Stimulated activated CD8-positive, alpha-beta memory T cell treated with anti-CD3 and anti-CD28 coated beads, Interleukin-2, amount 100 ng/mL, for 1 hour (primary cell): ENCODE measurements at regions not wholly inside any gene's neighbourhood (a gene's known extent, or its start where the extent isn't known, plus 50 kb on each side); places are given as distances from the start of the nearest gene placed in this dataset.
"Not testable (repeated sequence)": the region's sequence is repeated elsewhere in the genome, so short reads cannot be mapped to it uniquely, and the experiment has no call there.

Experiments used
- DNase-seq, 2 donors: peaks; one replicate each; pipeline ENCODE4 v3.0.0-alpha.2; 2020; ENCODE audit warnings: low read depth in 2 of 2

GRCh38 chr4:138798404-138798803 is 217.2 kb upstream of the NOCT start:
- no peak for DNase-seq

DNA sequence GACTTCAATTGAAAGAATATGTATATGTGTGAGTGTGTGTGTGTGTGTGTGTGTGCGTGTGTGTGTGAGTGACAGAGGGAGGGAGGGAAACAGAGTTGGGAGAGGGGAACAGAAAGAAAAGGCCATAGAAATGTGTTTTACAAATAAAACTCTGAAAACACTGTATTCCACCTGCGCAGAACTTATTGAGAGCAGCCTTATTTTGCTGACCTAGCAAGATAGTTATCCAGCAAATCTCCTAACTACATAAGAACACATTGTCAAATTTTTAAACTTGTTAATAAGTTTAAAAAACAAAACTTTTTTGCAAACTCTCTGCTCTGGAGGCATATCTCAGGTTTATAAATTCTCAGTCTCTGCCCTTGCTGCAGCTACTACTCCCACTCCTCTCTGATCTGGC is 217.9 kb upstream of the NOCT start:
- DNase-seq: no peak

- no peak for DNase-seq
Observed at GRCh38 chr4:138796761-138797160, 218.8 kb upstream of the NOCT start.

GRCh38 chr4:138790706-138791340 is 224.8 kb upstream of the NOCT start:
- DNase-seq: no peak

DNA sequence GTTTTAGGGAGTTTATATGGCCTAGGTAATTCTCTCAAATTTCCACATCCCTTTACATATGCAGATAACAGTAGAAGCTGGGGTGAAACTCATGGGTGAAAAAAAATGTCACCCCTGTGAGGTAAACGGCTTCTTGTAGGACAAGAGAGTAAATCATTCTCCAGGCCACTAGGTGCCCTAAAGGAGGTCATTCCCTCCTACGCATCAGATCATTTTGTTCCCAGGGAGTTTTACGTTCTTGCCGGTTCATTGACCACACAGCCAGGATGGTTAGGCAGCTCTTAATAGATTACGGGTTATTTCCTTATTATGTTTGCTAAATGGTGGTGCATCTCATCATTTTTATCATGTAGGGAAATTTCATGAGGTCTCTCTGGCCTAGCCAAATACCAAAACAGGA is 225.8 kb upstream of the NOCT start:
- DNase-seq: no peak

GRCh38 chr4:138788857-138789256 is 226.7 kb upstream of the NOCT start:
- DNase-seq: no peak

GRCh38 chr4:138788267-138788790 is 227.3 kb upstream of the NOCT start:
- no peak for DNase-seq

DNA sequence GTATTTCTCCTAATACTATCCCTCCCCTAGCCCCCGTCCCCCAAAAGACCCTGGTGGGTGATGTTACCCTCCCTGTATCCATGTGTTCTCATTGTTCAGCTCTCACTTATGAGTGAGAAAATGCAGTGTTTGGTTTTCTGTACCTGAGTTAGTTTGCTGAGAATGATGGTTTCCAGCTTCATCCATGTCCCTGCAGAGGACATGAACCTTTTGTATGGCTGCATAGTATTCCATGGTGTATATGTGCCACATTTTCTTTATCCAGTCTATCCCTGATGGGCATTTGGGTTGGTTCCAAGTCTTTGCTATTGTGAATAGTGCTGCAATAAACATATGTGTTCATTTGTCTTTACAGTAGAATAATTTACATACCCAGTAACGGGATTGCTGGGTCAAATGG is 235.8 kb upstream of the NOCT start:
- not testable (repeated sequence) for DNase-seq

- DNase-seq: no peak
Observed at GRCh38 chr4:138775890-138776289, 239.7 kb upstream of the NOCT start.

DNA sequence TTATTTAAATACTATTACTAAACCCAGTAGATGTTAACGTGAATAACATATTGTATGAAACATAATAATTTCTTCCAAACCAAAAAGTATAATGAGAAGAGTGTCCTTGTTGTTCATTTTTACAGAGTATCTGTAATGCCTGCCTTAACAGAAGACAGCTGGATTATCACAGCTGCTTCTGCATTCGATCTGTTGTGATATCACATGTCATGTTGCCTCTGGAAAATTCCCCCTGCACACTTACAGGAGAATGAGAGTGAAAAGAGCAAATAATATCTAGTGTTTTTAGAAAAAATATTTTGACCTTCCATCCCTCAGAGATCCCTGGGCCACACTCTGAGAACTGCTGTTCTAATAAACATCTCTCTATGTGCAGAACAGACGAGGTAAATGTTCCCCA is 240.1 kb upstream of the NOCT start:
- DNase-seq: no peak

GRCh38 chr4:138774940-138775339 is 240.6 kb upstream of the NOCT start:
- no peak for DNase-seq

DNA sequence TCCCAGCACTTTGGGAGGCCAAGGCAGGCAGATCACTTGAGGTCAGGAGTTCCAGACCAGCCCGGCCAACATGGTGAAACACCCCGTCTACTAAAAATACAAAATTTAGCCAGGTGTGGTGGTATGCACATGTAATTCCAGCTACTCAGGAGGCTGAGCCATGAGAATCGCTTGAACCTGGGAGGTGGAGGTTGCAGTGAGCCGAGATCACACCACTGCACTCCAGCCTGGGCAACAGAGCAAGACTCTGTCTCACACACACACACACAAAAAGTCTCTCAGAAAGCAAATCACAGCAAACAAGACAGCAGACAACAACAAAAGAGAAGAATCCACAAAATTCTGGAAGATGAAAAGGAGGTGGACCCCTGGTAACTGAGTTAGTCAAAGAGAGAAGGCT is 241.5 kb upstream of the NOCT start:
- DNase-seq: not testable (repeated sequence)

GRCh38 chr4:138773321-138773720 is 242.3 kb upstream of the NOCT start:
- DNase-seq: no peak

- no peak for DNase-seq
Observed at GRCh38 chr4:138772366-138772765, 243.2 kb upstream of the NOCT start.

DNA sequence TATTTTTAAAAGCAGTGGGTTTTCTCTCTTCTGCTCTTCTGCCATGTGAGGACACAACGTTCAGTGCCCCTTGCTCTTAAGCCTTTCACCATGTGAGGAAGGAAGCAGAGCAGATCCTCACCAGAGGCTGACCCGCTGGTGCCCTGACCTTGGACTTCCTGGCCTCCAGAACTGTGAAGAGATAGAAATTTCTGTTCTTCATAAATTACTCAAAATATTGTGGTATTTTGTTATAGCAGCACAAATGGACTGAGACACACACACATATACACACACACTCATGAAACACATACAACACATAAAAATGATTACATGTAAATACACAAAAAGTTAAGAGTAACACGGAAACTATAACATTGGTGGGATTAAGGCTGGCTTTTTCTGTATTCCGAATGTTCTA is 244.8 kb upstream of the NOCT start:
- no peak for DNase-seq

DNA sequence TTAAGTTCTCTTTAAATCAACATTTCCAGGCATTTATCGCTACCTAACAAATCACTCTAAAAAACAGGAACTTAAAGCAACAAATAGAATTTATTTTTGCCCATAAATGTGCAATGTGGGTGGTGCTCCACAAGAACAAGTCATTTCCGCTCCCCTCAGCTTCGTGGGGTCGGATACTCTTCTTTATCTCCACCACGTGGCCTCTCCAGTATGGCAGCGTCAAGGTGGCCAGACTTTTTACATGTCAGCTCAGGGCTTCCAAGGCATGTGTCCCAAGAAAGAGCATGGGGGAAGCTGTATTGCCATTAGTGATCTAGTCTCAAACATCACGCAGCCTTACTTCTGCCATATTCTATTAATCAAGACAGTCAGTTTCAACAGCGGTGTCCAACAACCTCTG is 249.2 kb upstream of the NOCT start:
- no peak for DNase-seq

GRCh38 chr4:138765442-138765841 is 250.1 kb upstream of the NOCT start:
- DNase-seq: no peak

DNA sequence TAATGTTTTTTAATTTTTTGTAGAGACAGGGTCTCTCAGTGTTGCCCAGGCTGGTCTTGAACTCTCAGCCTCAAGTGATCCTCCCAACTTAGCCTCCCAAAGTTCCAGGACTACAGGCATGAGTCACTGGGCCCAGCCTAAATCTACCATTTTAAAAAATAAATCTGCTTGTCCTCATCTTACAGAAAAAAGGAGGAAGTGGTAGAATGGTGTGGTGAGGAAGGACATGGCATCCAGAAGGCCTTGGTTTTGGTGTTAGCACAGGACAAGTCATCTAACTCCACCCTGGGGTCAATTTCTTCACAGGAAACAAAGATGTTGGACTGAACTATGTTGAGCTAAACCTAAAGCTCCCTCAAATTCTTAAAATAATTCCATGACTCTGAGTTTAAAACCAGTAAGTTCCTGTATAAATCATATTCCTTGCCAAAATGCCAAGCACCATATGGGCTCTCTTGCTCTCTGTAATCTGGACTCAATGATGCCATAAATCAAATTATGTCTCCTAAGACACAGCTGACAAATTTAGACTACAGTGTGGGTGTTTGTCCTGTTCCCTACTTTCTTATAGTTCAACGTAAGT is 253.9 kb upstream of the NOCT start:
- DNase-seq: no peak

DNA sequence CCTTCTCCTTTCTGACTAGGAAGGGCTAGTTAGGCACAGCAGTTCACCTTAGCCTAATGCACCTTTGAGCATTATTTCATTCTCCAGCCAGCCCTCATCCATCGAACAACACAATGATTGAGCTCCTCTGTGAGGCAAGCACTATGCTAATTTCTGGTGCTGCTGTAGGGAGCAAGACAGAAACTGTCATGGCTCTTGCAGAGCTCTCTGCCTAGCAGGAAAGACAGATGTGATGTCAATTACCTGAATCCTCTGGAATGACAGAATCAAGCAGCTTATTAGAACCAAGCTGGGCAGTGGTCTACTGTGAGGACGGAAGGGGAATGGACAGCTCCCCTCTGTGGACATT is 256.1 kb upstream of the NOCT start:
- no peak for DNase-seq

DNA sequence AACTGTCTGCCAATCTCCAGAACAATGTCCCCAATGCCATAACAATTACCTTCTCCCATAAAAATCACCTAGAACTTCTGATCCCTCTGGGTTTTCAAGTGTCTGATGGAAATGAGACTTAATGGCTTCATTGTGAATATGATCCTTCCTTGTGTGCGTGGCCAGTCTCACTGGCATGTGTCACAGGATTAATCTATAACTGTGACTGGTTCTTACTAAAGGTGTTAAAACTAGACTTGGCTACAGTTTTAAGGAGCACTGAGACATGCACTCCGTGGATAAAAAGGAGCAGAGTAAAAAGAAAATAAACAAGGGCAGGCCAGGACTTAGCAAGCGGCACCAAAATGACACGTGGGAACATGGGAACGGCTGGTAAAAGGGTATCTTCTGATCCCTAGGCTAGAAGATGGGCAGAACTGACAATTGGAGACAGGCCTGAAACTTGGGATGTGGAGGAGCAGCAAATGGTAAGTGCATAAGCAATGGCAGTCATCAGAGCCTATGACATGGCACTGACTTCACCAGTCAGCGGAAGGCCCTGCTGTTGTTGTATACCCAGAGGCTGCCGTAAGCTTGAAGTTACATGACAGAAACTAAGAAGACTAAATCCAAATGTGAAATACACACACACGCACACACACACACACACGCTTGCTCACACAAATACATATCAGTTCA is 256.6 kb upstream of the NOCT start:
- no peak for DNase-seq

DNA sequence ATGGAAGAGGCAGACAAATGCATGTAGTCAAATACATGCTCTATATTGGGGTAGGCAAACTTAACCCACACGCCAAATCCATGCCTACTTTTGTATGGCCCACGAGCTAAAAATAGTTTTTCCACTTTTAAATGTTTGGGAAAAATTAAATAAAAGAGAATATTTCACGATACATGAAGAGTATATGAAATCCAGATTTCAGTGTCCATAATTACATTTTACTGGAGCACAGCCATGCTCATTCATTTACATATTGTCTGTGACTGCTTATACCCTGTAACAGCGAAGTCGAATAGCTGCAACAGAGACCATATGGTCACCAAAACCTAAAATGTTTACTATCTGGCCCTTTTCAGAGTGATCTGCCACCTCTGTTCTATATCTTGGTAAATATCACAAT is 257.4 kb upstream of the NOCT start:
- DNase-seq: no peak

DNA sequence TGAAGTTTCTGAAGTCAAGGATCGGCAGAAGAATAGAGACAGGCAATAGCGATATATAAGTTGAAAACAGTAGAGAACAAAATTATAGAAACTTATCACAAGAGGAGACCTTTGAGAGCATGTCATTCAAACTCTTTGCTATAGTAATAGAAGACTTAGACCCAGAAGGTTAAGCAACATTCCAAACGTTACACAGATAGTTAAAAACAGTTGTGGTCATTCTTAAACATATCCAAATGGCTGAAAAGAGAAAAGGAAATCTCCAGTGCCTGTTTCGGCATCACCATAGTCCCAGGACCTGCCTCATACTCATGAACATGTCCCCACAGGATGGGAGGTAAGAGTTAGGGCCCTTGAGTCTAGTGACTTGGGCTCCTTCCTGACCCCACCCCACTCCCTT is 258.1 kb upstream of the NOCT start:
- DNase-seq: no peak

GRCh38 chr4:138756519-138756918 is 259.1 kb upstream of the NOCT start:
- DNase-seq: no peak
